Effector memory CD4-positive, alpha-beta T cell (primary cell): ENCODE measurements at regions not wholly inside any gene's neighbourhood (a gene's known extent, or its start where the extent isn't known, plus 50 kb on each side); places are given as distances from the start of the nearest gene placed in this dataset.
"Not testable (repeated sequence)": the region's sequence is repeated elsewhere in the genome, so short reads cannot be mapped to it uniquely, and the experiment has no call there.

Experiments used
- DNase-seq, 3 donors: peaks; one replicate each; pipeline ENCODE4 v3.0.0-alpha.2; 2020
- H3K27ac ChIP-seq: 2 replicates; pipeline ENCODE4 v1.7.0; 2013; ENCODE audit warnings: mild to moderate bottlenecking, low read length, moderate library complexity; ENCODE audit not compliant: insufficient read depth, poor library complexity, severe bottlenecking
- H3K27me3 ChIP-seq: replicated peaks from 2 replicates; pipeline ENCODE4 v1.7.0; 2013; ENCODE audit warnings: mild to moderate bottlenecking, low read length; ENCODE audit not compliant: insufficient read depth, control insufficient read depth, poor library complexity, severe bottlenecking
- H3K36me3 ChIP-seq: 2 replicates; pipeline ENCODE4 v1.7.0; 2013; ENCODE audit warnings: mild to moderate bottlenecking, low read length, moderate library complexity; ENCODE audit not compliant: control insufficient read depth, insufficient read depth
- H3K4me1 ChIP-seq: 2 replicates; pipeline ENCODE4 v1.7.0; 2013; ENCODE audit warnings: low read length, mild to moderate bottlenecking; ENCODE audit not compliant: control insufficient read depth, insufficient read depth, poor library complexity, severe bottlenecking
- H3K4me3 ChIP-seq: 2 replicates; pipeline ENCODE4 v1.7.0; 2013; ENCODE audit warnings: low read length, low read depth, mild to moderate bottlenecking; ENCODE audit not compliant: insufficient read depth, poor library complexity, severe bottlenecking
- H3K9me3 ChIP-seq: 2 replicates; pipeline ENCODE4 v1.7.0; 2013; ENCODE audit warnings: mild to moderate bottlenecking, low read length, moderate library complexity; ENCODE audit not compliant: control insufficient read depth

GRCh38 chr5:1575991-1576714, 52.4 kb upstream of the LPCAT1 start:
- not testable (repeated sequence) for DNase-seq, H3K9me3 ChIP-seq, H3K27ac ChIP-seq, H3K27me3 ChIP-seq, H3K36me3 ChIP-seq, H3K4me3 ChIP-seq, H3K4me1 ChIP-seq

GRCh38 chr5:1575491-1575890, 51.7 kb upstream of the LPCAT1 start:
- not testable (repeated sequence) for H3K36me3 ChIP-seq, DNase-seq, H3K27me3 ChIP-seq, H3K9me3 ChIP-seq, H3K4me3 ChIP-seq, H3K4me1 ChIP-seq, H3K27ac ChIP-seq

GRCh38 chr5:1574023-1574318, 50.2 kb upstream of the LPCAT1 start:
- DNase-seq, H3K36me3 ChIP-seq, H3K4me1 ChIP-seq, H3K27me3 ChIP-seq, H3K27ac ChIP-seq, H3K4me3 ChIP-seq, H3K9me3 ChIP-seq: not testable (repeated sequence)

GRCh38 chr5:1573217-1574022, 49.7 kb upstream of the LPCAT1 start:
- DNase-seq, H3K27me3 ChIP-seq, H3K36me3 ChIP-seq, H3K4me1 ChIP-seq, H3K9me3 ChIP-seq, H3K4me3 ChIP-seq, H3K27ac ChIP-seq: not testable (repeated sequence)
